Memory B cell (primary cell): ENCODE measurements at regions not wholly inside any gene's neighbourhood (a gene's known extent, or its start where the extent isn't known, plus 50 kb on each side); places are given as distances from the start of the nearest gene placed in this dataset.
"Not testable (repeated sequence)": the region's sequence is repeated elsewhere in the genome, so short reads cannot be mapped to it uniquely, and the experiment has no call there.

Source experiments
- ATAC-seq: fragments of 150-1000 bp; cut with Tn5 transposase; 2 replicates; pipeline ENCODE4 v1.10.0; 2021; ENCODE audit warnings: low read depth, mild to moderate bottlenecking, moderate library complexity
- DNase-seq, 2 donors: peaks; one replicate each; pipeline ENCODE4 v3.0.0; 2022; ENCODE audit warnings: low spot score in 2 of 2
- H3K27ac Mint-ChIP-seq: one replicate; pipeline ENCODE4 v1.8.0; 2022; ENCODE audit warnings: mild to moderate bottlenecking, moderate library complexity, mixed read lengths
- H3K27me3 Mint-ChIP-seq: one replicate; pipeline ENCODE4 v1.8.0; 2022; ENCODE audit warnings: mixed read lengths
- H3K36me3 Mint-ChIP-seq: one replicate; pipeline ENCODE4 v1.8.0; 2022; ENCODE audit warnings: mild to moderate bottlenecking, mixed read lengths
- H3K4me1 Mint-ChIP-seq: one replicate; pipeline ENCODE4 v1.8.0; 2022; ENCODE audit warnings: mixed read lengths
- H3K4me3 Mint-ChIP-seq: one replicate; pipeline ENCODE4 v1.8.0; 2022; ENCODE audit warnings: mild to moderate bottlenecking, moderate library complexity, mixed read lengths
- H3K9me3 Mint-ChIP-seq: one replicate; pipeline ENCODE4 v1.8.0; 2022; ENCODE audit warnings: mixed read lengths

DNA sequence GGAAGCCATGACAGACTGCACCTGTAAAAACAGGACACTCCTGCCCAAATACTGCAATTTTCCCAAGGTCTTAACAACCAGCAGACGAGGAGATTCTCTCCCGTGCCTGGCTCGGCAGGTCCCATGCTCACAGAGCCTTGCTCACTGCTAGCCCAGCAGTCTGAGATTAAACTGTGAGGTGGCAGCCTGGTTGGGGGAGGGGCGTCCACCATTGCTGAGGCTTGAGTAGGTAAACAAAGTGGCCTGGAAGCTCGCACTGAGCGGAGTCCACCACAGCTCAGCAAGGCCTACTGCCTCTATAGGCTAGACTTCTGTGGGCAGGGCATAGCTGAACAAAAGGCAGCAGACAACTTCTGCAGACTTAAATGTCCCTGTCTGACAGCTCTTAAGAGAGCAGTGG is 80.3 kb downstream of the ANXA5 start:
- not testable (repeated sequence) for H3K4me3 Mint-ChIP-seq, H3K27me3 Mint-ChIP-seq, ATAC-seq, H3K36me3 Mint-ChIP-seq, H3K4me1 Mint-ChIP-seq, H3K9me3 Mint-ChIP-seq, DNase-seq, H3K27ac Mint-ChIP-seq

GRCh38 chr4:121614101-121614500 is 82.7 kb downstream of the ANXA5 start:
- H3K4me3 Mint-ChIP-seq = no peak overlapping the region
- no peaks in the 10 kb centered on the region for H3K36me3 Mint-ChIP-seq
- no peak for ATAC-seq
- H3K27ac Mint-ChIP-seq = no peak overlapping the region
- no peaks in the 10 kb centered on the region for H3K4me1 Mint-ChIP-seq
- peaks cover 12% of the 10 kb centered on the region for H3K27me3 Mint-ChIP-seq
- no peak for DNase-seq
- no peaks in the 10 kb centered on the region for H3K9me3 Mint-ChIP-seq

- DNase-seq (no peak), ATAC-seq (no peak)
- Mint-ChIP-seq H3K27me3 (peaks cover 2% of the 10 kb centered on the region), H3K36me3 (no peaks in the 10 kb centered on the region), H3K27ac (no peak overlapping the region), H3K4me3 (no peak overlapping the region), H3K4me1 (no peaks in the 10 kb centered on the region), H3K9me3 (no peaks in the 10 kb centered on the region)
These were observed 97.7 kb downstream of the ANXA5 start for GRCh38 chr4:121599049-121599448.

- peaks cover 2% of the 10 kb centered on the region for H3K27me3 Mint-ChIP-seq
- H3K36me3 Mint-ChIP-seq = no peaks in the 10 kb centered on the region
- ATAC-seq (no peak), DNase-seq (no peak)
- no peak overlapping the region for H3K4me3 Mint-ChIP-seq
- H3K9me3 Mint-ChIP-seq = no peaks in the 10 kb centered on the region
- no peak overlapping the region for H3K27ac Mint-ChIP-seq
- no peaks in the 10 kb centered on the region for H3K4me1 Mint-ChIP-seq
These were observed 99.3 kb downstream of the ANXA5 start for GRCh38 chr4:121597346-121597934.

- no peaks in the 10 kb centered on the region for H3K9me3 Mint-ChIP-seq
- DNase-seq (no peak), ATAC-seq (no peak)
- no peak overlapping the region for H3K4me3 Mint-ChIP-seq
- H3K36me3 Mint-ChIP-seq = no peaks in the 10 kb centered on the region
- no peaks in the 10 kb centered on the region for H3K4me1 Mint-ChIP-seq
- no peak overlapping the region for H3K27ac Mint-ChIP-seq
- peaks cover 3% of the 10 kb centered on the region for H3K27me3 Mint-ChIP-seq
These were observed 101.8 kb downstream of the ANXA5 start for GRCh38 chr4:121594796-121595526.

- Mint-ChIP-seq H3K4me3 (no peak overlapping the region), H3K27ac (no peak overlapping the region), H3K4me1 (no peaks in the 10 kb centered on the region), H3K9me3 (no peaks in the 10 kb centered on the region), H3K27me3 (peaks cover 3% of the 10 kb centered on the region), H3K36me3 (no peaks in the 10 kb centered on the region)
- DNase-seq = no peak
- no peak for ATAC-seq
These were observed 103.0 kb downstream of the ANXA5 start for GRCh38 chr4:121593760-121594159.

DNA sequence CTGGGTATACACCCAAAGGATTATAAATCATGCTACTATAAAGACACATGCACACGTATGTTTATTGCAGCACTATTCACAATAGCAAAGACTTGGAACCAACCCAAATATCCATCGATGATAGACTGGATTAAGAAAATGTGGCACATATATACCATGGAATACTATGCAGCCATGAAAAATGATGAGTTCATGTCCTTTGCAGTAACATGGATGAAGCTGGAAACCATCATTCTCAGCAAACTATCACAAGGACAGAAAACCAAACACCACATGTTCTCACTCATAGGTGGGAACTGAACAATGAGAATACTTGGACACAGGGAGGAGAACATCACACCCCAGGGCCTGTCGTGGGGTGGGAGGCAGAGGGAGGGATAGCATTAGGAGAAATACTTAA is 104.5 kb downstream of the ANXA5 start:
- H3K27ac Mint-ChIP-seq, H3K27me3 Mint-ChIP-seq, H3K9me3 Mint-ChIP-seq, DNase-seq, H3K36me3 Mint-ChIP-seq, H3K4me3 Mint-ChIP-seq, H3K4me1 Mint-ChIP-seq, ATAC-seq: not testable (repeated sequence)

GRCh38 chr4:121584836-121585235 is 111.9 kb downstream of the ANXA5 start:
- Mint-ChIP-seq H3K27me3 (peaks cover 8% of the 10 kb centered on the region), H3K4me3 (no peak overlapping the region), H3K9me3 (no peaks in the 10 kb centered on the region), H3K27ac (no peak overlapping the region), H3K4me1 (no peaks in the 10 kb centered on the region), H3K36me3 (no peaks in the 10 kb centered on the region)
- DNase-seq (no peak), ATAC-seq (no peak)

DNA sequence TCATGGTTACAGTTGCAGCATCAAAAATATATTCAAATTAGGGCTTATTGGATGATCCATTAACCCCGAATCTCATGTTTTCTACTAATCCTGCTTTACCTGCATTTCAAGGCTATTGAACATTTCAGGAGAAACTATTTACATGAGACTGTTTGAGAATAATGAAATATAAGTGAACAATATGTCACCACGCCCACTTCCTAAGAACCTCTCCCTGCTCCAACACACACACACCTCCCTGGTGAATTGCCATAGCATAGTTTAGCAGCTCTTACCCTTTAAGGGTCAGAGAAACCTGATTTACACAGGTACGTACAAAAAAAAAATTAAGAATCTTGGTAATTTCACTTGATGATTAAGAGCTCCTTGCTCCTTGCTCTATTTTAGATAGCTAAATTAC is 113.4 kb downstream of the ANXA5 start:
- ATAC-seq (no peak), DNase-seq (no peak)
- Mint-ChIP-seq H3K9me3 (no peaks in the 10 kb centered on the region), H3K4me3 (no peak overlapping the region), H3K4me1 (no peaks in the 10 kb centered on the region), H3K27ac (no peak overlapping the region), H3K27me3 (peaks cover 6% of the 10 kb centered on the region), H3K36me3 (no peaks in the 10 kb centered on the region)

GRCh38 chr4:121582296-121582695 is 114.5 kb downstream of the ANXA5 start:
- Mint-ChIP-seq H3K27me3 (no peaks in the 10 kb centered on the region), H3K9me3 (no peaks in the 10 kb centered on the region), H3K27ac (no peak overlapping the region), H3K4me3 (no peak overlapping the region), H3K4me1 (no peaks in the 10 kb centered on the region), H3K36me3 (no peaks in the 10 kb centered on the region)
- ATAC-seq (no peak), DNase-seq (no peak)

GRCh38 chr4:121575392-121575791 is 121.4 kb downstream of the ANXA5 start:
- not testable (repeated sequence) for H3K4me1 Mint-ChIP-seq, H3K27ac Mint-ChIP-seq, DNase-seq

DNA sequence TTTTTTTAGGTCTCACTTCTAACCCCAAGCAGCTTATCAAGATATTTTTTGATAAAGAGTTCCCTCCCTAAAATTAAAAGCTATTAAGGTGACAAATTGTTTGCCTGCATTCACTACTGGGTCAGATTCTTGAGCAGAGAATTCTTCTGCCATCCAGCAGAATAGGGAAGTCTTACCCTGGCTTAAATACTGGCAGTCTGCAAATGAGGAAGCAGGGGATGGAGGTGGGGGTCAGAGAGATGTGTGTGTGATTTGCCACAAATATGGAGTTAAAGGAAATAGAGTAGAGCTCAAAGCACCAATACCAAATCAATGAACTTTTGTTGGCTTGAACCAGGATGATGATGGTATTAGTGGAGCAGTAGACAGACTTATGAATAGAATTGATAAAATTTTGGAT is 122.2 kb downstream of the ANXA5 start:
- Mint-ChIP-seq H3K4me1 (no peaks in the 10 kb centered on the region), H3K4me3 (no peak overlapping the region), H3K36me3 (no peaks in the 10 kb centered on the region), H3K27me3 (peaks cover 5% of the 10 kb centered on the region), H3K27ac (no peak overlapping the region), H3K9me3 (peaks cover 3% of the 10 kb centered on the region)
- DNase-seq (no peak), ATAC-seq (no peak)

More at GRCh38 chr4:121575392-121575791, 121.4 kb downstream of the ANXA5 start:
- H3K27me3 Mint-ChIP-seq, ATAC-seq, H3K36me3 Mint-ChIP-seq, H3K4me3 Mint-ChIP-seq, H3K9me3 Mint-ChIP-seq: not testable (repeated sequence)

DNA sequence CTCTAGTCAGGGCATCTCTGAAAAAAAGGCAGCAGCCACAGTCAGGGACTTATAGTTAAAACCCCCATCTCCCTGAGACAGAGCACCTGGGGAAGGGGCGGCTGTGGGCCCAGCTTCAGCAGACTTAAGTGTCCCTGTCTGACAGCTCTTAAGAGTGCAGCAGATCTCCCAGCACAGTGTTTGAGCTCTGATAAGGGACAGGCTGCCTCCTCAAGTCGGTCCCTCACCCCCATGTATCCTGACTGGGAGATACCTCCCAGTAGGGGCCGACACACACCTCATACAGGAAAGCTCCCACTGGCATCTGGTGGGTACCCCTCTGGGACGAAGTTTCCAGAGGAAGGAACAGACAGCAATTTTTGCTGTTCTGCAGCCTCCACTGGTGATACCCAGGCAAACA is 129.0 kb downstream of the ANXA5 start:
- H3K4me3 Mint-ChIP-seq = no peak overlapping the region
- no peaks in the 10 kb centered on the region for H3K4me1 Mint-ChIP-seq

GRCh38 chr4:121564840-121565375 is 131.9 kb downstream of the ANXA5 start:
- peaks cover 2% of the 10 kb centered on the region for H3K9me3 Mint-ChIP-seq
- no peak overlapping the region for H3K27ac Mint-ChIP-seq
- DNase-seq (no peak), ATAC-seq (no peak)
- no peaks in the 10 kb centered on the region for H3K4me1 Mint-ChIP-seq
- peaks cover 15% of the 10 kb centered on the region for H3K27me3 Mint-ChIP-seq
- no peak overlapping the region for H3K4me3 Mint-ChIP-seq
- H3K36me3 Mint-ChIP-seq = no peaks in the 10 kb centered on the region

More for the DNA sequence above, 129.0 kb downstream of the ANXA5 start:
- DNase-seq = no peak
- Mint-ChIP-seq H3K27ac (no peak overlapping the region), H3K9me3 (peaks cover 3% of the 10 kb centered on the region), H3K27me3 (peaks cover 14% of the 10 kb centered on the region), H3K36me3 (no peaks in the 10 kb centered on the region)
- no peak for ATAC-seq

DNA sequence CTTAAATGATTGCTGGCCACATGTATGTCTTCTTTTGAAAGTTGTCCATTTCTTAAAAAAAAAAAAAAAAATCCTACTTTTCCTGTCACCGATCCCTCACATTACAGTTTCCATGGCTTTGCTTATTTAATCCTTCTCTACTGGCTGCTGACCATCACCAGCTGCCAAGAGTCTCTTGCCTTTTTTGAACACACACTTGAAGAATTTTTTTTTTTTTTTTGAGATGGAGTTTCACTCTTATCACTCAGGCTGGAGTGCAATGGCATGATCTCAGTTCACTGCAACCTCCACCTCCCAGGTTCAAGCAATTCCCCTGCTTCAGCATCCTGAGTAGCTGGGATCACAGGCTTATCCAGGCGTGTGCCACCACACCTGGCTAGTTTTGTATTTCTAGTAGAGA is 134.0 kb downstream of the ANXA5 start:
- Mint-ChIP-seq H3K27ac (no peak overlapping the region), H3K4me3 (no peak overlapping the region), H3K27me3 (peaks cover 10% of the 10 kb centered on the region), H3K4me1 (no peaks in the 10 kb centered on the region), H3K36me3 (no peaks in the 10 kb centered on the region), H3K9me3 (peaks cover 2% of the 10 kb centered on the region)
- ATAC-seq = no peak
- no peak for DNase-seq
